IPS-18a (cell line): ENCODE measurements at regions not wholly inside any gene's neighbourhood (a gene's known extent, or its start where the extent isn't known, plus 50 kb on each side); places are given as distances from the start of the nearest gene placed in this dataset.

Experiments used
- H3K27ac ChIP-seq: one replicate; pipeline ENCODE4 v1.5.1; 2013; ENCODE audit warnings: low read length
- H3K27me3 ChIP-seq: one replicate; pipeline ENCODE4 v1.6.1; 2013; ENCODE audit warnings: mild to moderate bottlenecking, low read length; ENCODE audit not compliant: control insufficient read depth, insufficient read depth
- H3K36me3 ChIP-seq: one replicate; pipeline ENCODE4 v1.6.1; 2013; ENCODE audit warnings: low read depth, low read length; ENCODE audit not compliant: control insufficient read depth
- H3K4me1 ChIP-seq: one replicate; pipeline ENCODE4 v1.6.1; 2013; ENCODE audit warnings: low read depth, low read length; ENCODE audit not compliant: control insufficient read depth
- H3K4me3 ChIP-seq: one replicate; pipeline ENCODE4 v1.5.1; 2013; ENCODE audit warnings: low read length
- H3K9ac ChIP-seq: one replicate; pipeline ENCODE4 v1.6.1; 2013; ENCODE audit warnings: mild to moderate bottlenecking, low read length, moderate library complexity
- H3K9me3 ChIP-seq: one replicate; pipeline ENCODE4 v1.6.1; 2013; ENCODE audit warnings: low read depth, low read length; ENCODE audit not compliant: control insufficient read depth

DNA sequence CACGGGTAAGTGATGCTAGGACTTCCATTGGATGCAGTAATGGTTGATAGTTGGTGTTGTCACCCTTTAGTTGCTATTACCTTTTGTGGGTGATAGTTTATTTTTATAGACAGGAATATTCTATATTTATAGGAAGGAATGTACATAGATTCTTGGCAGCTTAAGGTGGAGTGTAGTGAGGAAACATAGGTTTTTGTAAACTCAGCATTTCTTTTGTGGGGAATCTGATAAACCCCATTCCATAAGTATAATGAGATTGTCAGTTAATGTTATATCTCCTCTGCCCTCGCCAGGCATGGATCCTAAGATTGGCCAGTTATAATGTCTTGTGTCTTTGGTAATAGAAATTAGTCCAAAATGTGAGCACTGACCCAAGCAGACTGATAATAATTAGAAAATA is 262.7 kb downstream of the JRKL start:
- Histone ChIP-seq H3K36me3 (no peaks in the 10 kb centered on the region), H3K9me3 (no peaks in the 10 kb centered on the region), H3K27me3 (no peaks in the 10 kb centered on the region), H3K27ac (no peak overlapping the region), H3K4me3 (no peak overlapping the region), H3K9ac (no peak overlapping the region), H3K4me1 (peaks cover 3% of the 10 kb centered on the region)

DNA sequence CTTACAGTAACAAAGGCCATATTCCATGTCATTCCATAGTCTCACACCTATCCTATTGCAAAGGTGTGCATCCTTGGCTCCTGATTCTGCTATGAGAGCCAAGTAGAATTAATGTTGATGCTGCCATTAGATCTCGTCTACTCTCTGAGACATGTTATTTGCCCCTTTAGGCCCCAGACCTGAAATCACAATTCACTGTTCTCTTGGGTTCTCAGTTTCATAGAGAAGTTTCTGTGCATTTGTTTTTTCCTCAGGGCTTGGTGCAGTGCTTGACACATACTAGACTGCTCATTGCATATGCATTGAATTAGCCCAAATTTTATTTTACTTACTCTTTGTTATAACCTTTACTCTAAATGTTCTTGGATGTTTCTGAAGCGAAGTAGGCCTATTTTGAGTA is 265.7 kb downstream of the JRKL start:
- Histone ChIP-seq H3K36me3 (no peaks in the 10 kb centered on the region), H3K4me3 (no peak overlapping the region), H3K9me3 (no peaks in the 10 kb centered on the region), H3K27ac (no peak overlapping the region), H3K27me3 (no peaks in the 10 kb centered on the region), H3K9ac (no peak overlapping the region), H3K4me1 (no peaks in the 10 kb centered on the region)

DNA sequence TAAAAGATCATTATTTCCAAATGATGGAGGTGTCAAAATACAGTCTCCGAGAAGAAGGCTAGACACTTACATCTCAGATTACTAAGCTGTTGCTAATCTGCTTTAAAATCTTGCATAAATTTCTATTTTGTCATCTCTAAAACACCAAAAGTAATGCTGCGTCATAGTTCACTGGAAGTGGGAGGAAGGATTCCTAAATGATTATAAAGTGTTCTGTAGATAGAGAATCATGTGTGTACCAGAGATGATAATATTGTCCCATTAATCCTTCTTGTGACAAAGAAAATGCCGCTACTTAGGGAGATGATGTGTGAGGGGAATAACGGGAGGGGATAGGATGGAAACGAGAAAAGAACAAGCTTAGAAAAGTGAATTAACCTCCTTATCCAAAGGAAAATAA is 268.6 kb downstream of the JRKL start:
- no peaks in the 10 kb centered on the region for H3K36me3 ChIP-seq
- H3K4me3 ChIP-seq = no peak overlapping the region
- no peak overlapping the region for H3K27ac ChIP-seq
- H3K27me3 ChIP-seq = no peaks in the 10 kb centered on the region
- H3K9ac ChIP-seq = no peak overlapping the region
- H3K9me3 ChIP-seq = no peaks in the 10 kb centered on the region
- H3K4me1 ChIP-seq = no peaks in the 10 kb centered on the region

DNA sequence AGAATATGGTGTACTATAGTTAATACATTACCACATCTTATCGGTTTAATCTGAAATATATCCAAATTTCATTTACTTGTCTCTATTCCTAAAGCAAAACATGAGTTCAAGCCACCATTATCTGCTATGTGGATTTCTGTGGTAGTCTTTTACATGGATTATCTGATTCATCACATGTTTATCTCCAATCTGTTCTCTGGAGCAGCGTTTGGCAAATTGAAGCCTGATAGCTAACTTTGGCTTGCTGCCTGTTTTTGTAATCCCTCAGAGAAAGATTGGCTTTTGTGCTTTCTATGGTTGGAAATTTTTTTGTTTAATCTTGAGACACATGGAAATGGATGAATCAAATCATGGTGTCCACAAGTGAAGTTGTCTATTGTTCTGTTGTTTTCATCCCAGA is 274.3 kb downstream of the JRKL start:
- Histone ChIP-seq H3K9ac (no peak overlapping the region), H3K9me3 (no peaks in the 10 kb centered on the region), H3K4me3 (no peak overlapping the region), H3K36me3 (no peaks in the 10 kb centered on the region), H3K27ac (no peak overlapping the region), H3K4me1 (no peaks in the 10 kb centered on the region), H3K27me3 (no peaks in the 10 kb centered on the region)

DNA sequence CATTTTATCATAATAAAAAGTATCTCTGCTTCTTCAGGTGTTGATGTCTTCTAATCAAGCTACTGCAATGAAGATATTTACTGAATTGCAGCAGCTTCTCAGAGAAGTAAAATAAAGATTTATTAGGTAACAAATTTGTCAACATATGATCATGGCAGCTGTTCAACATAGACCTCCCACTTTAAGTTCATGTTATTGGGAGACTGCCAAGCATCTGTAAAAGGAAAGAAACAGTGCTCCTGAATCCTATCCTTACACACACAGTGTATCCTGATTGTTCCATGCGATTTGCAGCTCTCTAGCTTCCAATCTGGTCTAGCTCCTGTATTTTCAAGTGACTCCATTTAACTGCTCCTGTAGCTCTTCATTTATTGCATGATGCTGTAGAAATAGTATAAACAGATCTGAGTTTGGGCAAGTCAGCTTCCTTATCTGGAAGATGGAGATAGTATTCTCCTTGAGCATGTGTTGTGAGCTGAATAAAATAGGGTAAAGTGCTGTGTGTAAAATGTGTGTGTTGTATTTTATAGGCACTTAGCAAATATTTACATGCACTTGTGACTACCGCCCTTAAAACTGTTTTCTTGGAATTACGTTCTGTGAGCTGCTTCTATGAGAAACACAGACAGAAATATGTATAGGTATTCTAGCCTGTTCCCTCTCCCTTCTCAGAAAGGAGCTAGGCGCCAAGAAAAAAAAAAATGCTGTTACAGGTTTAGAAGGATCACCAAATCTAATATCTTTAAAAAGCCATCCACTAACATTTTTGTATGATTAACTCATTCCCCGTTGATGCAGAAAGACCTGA is 290.6 kb downstream of the JRKL start:
- Histone ChIP-seq H3K9me3 (no peaks in the 10 kb centered on the region), H3K36me3 (no peaks in the 10 kb centered on the region), H3K4me3 (no peak overlapping the region), H3K27me3 (no peaks in the 10 kb centered on the region), H3K27ac (no peak overlapping the region), H3K4me1 (no peaks in the 10 kb centered on the region), H3K9ac (no peak overlapping the region)

DNA sequence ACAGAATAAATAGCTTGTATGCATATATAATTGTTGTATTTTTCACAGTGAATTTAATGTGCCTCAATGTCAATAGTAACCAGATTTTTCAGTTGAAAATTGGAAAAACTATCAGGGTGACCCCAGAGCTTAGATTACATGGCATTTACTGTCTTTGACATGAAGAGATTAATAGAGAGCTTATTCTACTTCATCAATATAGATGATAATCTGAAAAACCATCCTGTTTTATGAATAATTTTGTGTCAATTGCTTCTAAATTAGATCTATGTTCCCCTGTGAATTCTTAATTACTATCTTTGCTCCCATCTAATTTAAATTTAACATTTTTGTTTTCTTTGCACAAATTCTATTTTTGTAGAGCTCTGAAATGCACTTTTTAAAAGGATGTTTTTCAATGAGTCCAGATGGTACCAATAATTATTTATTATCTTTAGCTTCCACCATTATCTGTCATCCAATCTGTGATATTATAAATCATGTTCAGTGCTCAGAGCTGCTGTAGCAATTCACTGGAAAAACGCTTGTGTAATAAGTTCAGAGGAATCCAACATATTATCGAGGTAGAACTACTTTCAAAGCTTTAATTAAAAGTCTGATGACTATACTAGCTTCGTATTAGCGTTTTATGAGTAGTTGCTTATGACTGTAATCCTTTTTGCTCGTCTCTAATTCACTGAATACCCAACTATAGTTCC is 291.4 kb downstream of the JRKL start:
- Histone ChIP-seq H3K9me3 (no peaks in the 10 kb centered on the region), H3K9ac (no peak overlapping the region), H3K4me3 (no peak overlapping the region), H3K27me3 (no peaks in the 10 kb centered on the region), H3K4me1 (no peaks in the 10 kb centered on the region), H3K36me3 (no peaks in the 10 kb centered on the region), H3K27ac (no peak overlapping the region)

DNA sequence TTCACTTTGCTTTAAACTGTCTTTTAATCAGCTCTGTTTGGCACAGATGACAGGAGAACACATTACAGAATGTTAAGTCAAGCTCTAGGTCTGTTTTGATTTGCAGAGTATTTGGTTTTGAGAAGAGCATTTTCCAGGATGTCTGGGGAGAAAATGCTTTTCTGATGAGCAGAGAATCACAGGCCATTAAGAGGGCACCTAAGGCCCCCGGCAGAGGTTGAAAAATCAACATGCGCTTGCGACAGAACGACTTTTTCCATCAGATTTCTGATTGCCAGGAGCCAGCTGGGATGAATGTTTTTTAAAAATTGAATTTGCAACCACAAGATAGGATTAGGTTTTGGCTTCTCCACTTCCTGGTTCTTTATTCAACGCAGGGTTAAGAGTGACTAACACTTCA is 304.5 kb downstream of the JRKL start:
- H3K27me3 ChIP-seq = peaks cover 40% of the 10 kb centered on the region
- no peaks in the 10 kb centered on the region for H3K36me3 ChIP-seq
- no peaks in the 10 kb centered on the region for H3K9me3 ChIP-seq
- no peak overlapping the region for H3K9ac ChIP-seq
- H3K27ac ChIP-seq = no peak overlapping the region
- peaks cover 3% of the 10 kb centered on the region for H3K4me1 ChIP-seq
- H3K4me3 ChIP-seq = no peak overlapping the region

DNA sequence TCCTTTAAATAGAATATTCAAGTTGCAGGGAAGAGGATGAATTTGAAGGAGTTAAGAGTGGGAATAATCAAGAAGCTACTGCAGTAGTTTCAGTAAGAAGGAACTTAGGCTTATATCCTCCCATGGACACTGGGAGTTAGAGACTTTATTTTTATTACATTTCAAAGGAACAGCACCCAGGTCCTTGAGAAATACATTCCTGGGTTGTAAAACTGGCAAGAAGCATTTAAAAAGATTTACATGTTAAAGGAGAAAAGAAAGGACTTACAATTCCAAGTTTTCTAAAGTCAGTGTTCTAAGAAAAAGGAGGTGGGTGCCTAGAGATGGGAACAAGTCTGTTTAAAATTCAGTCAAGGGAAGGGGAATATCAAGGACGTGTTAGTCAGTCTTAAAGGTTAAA is 306.9 kb downstream of the JRKL start:
- Histone ChIP-seq H3K27ac (no peak overlapping the region), H3K4me3 (no peak overlapping the region), H3K9ac (no peak overlapping the region), H3K9me3 (no peaks in the 10 kb centered on the region), H3K27me3 (peaks cover 40% of the 10 kb centered on the region), H3K4me1 (peaks cover 3% of the 10 kb centered on the region), H3K36me3 (no peaks in the 10 kb centered on the region)

DNA sequence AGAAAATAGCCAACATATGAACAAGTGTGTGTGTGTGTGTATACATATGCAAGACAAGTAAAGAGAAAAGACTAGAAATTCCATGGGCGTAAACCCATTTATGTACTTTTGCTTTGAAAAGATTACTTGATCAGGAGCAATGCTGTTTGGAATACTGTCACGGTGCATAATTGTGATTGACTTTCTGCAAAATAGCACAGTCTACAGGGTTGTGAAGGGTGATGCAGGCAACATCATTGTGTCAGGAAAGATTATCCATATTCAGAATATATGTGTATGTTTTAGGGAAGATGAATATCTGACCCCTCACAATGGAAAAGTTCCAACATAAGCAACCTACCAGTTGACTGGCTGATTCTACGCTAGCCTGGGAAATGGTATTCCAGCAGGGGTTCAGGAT is 307.7 kb downstream of the JRKL start:
- Histone ChIP-seq H3K9me3 (no peaks in the 10 kb centered on the region), H3K27me3 (peaks cover 40% of the 10 kb centered on the region), H3K4me3 (no peak overlapping the region), H3K27ac (no peak overlapping the region), H3K36me3 (no peaks in the 10 kb centered on the region), H3K9ac (no peak overlapping the region), H3K4me1 (peaks cover 3% of the 10 kb centered on the region)

DNA sequence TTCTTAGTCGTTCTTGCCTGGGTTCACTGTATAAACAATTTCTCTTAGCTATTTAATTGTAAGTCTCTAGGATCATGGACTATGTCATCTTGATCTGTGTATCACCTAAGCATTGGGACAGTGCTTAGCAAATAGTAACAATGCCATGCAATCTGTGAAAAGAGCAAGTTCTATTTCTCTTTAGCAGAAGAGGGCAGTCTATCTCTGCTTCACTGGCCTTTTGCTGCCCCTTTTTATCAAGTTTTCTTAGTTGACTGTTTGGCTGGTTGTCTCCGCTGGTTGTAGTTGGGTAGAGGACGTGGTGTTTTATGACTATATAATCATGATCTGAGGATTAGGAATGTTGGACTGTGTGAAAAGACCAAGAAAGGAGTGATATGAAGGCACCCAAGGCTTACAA is 315.0 kb downstream of the JRKL start:
- H3K9me3 ChIP-seq = no peaks in the 10 kb centered on the region
- no peaks in the 10 kb centered on the region for H3K36me3 ChIP-seq
- H3K27me3 ChIP-seq = no peaks in the 10 kb centered on the region
- H3K4me1 ChIP-seq = no peaks in the 10 kb centered on the region
- H3K9ac ChIP-seq = no peak overlapping the region
- H3K27ac ChIP-seq = no peak overlapping the region
- H3K4me3 ChIP-seq = no peak overlapping the region

DNA sequence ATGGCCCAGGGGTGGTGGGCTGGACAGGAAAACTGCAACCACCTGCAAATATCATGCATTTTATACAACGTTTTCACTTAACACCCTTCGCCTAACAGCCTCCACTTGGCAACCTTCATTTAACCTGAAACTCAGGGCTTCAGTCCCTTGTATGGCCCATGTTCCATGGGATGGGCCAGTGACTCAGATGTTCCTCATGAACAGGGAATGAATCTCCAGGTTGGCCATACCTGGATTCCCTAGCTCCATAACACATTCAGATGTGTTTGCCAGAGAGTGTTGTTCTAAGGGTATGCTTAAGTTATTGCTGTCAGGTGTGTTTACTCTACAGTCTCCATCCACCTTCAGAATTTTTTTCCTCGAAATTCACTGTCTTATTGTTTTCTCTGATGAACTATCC is 316.9 kb downstream of the JRKL start:
- H3K9me3 ChIP-seq = no peaks in the 10 kb centered on the region
- H3K4me1 ChIP-seq = no peaks in the 10 kb centered on the region
- no peak overlapping the region for H3K4me3 ChIP-seq
- no peak overlapping the region for H3K27ac ChIP-seq
- no peaks in the 10 kb centered on the region for H3K27me3 ChIP-seq
- H3K36me3 ChIP-seq = no peaks in the 10 kb centered on the region
- no peak overlapping the region for H3K9ac ChIP-seq

DNA sequence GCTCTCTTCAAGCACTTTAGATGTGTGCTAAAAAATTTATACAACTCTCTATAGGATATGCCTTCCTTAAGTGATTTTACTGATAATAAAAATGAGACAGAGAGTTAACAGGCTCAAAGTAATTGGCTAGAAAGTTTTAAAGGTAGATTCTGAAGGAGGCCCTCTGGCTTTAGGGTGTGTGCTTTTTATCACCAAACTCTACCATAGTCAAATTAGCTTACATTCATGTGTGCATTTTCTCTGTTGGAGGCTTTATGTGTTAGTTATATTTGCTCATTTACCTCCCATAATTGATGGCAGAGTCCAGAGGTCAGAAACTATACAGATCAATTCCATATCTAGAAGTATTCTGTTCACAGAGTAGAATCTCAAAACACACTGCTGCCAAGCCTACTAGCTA is 317.5 kb downstream of the JRKL start:
- Histone ChIP-seq H3K27ac (no peak overlapping the region), H3K4me3 (no peak overlapping the region), H3K9ac (no peak overlapping the region), H3K27me3 (no peaks in the 10 kb centered on the region), H3K9me3 (no peaks in the 10 kb centered on the region), H3K36me3 (no peaks in the 10 kb centered on the region), H3K4me1 (no peaks in the 10 kb centered on the region)
